Endothelial cell of umbilical vein (primary cell): ENCODE measurements at regions not wholly inside any gene's neighbourhood (a gene's known extent, or its start where the extent isn't known, plus 50 kb on each side); places are given as distances from the start of the nearest gene placed in this dataset.
"Not testable (repeated sequence)": the region's sequence is repeated elsewhere in the genome, so short reads cannot be mapped to it uniquely, and the experiment has no call there.

ENCODE experiments used
- BruUV-seq: library from RNA; stranded (reverse); fragments of 400-500 nt; replicated peaks from 2 replicates; lab custom pipeline; 2021; lab: Mats Ljungman, UMichigan
- CTCF ChIA-PET: fragments of 300-600, 350-600 bp; sonication (Branson Sonifier 250); formaldehyde crosslinking; loops from one replicate; lab custom pipeline; 2021; ENCODE audit warnings: antibody characterized with exemption, inconsistent platforms; lab: Charles Lee
- POLR2A ChIA-PET: fragments of 300-600, 350-600 bp; sonication (Branson Sonifier 250); formaldehyde crosslinking; loops from one replicate; lab custom pipeline; 2021; ENCODE audit warnings: antibody characterized with exemption, inconsistent platforms; lab: Charles Lee
- DNase-seq: peaks from one replicate; pipeline ENCODE4 v3.0.0-alpha.2; 2011; ENCODE audit warnings: low read depth, low spot score
- FAIRE-seq: peaks from 2 replicates; lab custom pipeline; 2011; peaks lifted over from hg19 to GRCh38; lab: Jason Lieb, UNC
- H2AFZ ChIP-seq: 2 replicates; pipeline ENCODE4 v1.6.0; 2012; ENCODE audit warnings: low read depth, low read length, control low read depth, inconsistent platforms
- H3K27ac ChIP-seq: 2 replicates; pipeline ENCODE4 v1.5.1; 2011; ENCODE audit warnings: low read depth, mild to moderate bottlenecking, control low read depth, low read length, moderate library complexity; ENCODE audit not compliant: insufficient read depth
- H3K27me3 ChIP-seq, 2 experiments: 2 replicates each; pipeline versions ENCODE4 v1.6.0 to v1.6.1; 2011; ENCODE audit warnings: low read length in 2 of 2, mixed read lengths in 1 of 2; ENCODE audit not compliant: control insufficient read depth in 2 of 2, insufficient read depth in 2 of 2
- H3K36me3 ChIP-seq, 2 experiments: 2 replicates in 1 of 2; 3 replicates in 1 of 2; pipeline ENCODE4 v1.5.1; 2011; ENCODE audit warnings: low read length in 2 of 2, mild to moderate bottlenecking in 1 of 2, moderate library complexity in 1 of 2; ENCODE audit not compliant: control insufficient read depth in 2 of 2, insufficient read depth in 2 of 2; ENCODE audit errors: extremely low read depth in 1 of 2
- H3K4me1 ChIP-seq: 3 replicates; pipeline ENCODE4 v1.5.1; 2011; ENCODE audit warnings: mild to moderate bottlenecking, low read length; ENCODE audit not compliant: control insufficient read depth, insufficient read depth; ENCODE audit errors: extremely low read depth
- H3K4me2 ChIP-seq: 2 replicates; pipeline ENCODE4 v1.6.1; 2011; ENCODE audit warnings: low read length, control low read depth, mixed read lengths; ENCODE audit not compliant: insufficient read depth
- H3K4me3 ChIP-seq, 3 experiments: fragments of 200-600 bp in 1 of 3; sonication (generic), shearing (Covaris generic) in 1 of 3; replicated peaks in 1 of 3; 2 replicates each; pipeline ENCODE4 v1.5.1; 2011 to 2016; ENCODE audit warnings: control low read depth in 3 of 3, low read length in 3 of 3, mild to moderate bottlenecking in 2 of 3, inconsistent platforms in 1 of 3, low read depth in 1 of 3, moderate library complexity in 1 of 3; ENCODE audit not compliant: insufficient read depth in 1 of 3
- H3K79me2 ChIP-seq: 2 replicates; pipeline ENCODE4 v1.6.0; 2012; ENCODE audit warnings: low read length, inconsistent platforms; ENCODE audit not compliant: control insufficient read depth, insufficient read depth
- H3K9ac ChIP-seq: replicated peaks from 2 replicates; pipeline ENCODE3; 2011; ENCODE audit warnings: low read length, control low read depth; ENCODE audit not compliant: insufficient read depth; ENCODE audit errors: extremely low read depth
- H3K9me1 ChIP-seq: replicated peaks from 3 replicates; pipeline ENCODE4 v1.6.0; 2011; ENCODE audit warnings: mild to moderate bottlenecking, low read length; ENCODE audit not compliant: control insufficient read depth, insufficient read depth; ENCODE audit errors: extremely low read depth
- H3K9me3 ChIP-seq: replicated peaks from 2 replicates; pipeline ENCODE4 v1.5.1; 2012; ENCODE audit warnings: low read length, inconsistent platforms; ENCODE audit not compliant: control insufficient read depth, insufficient read depth
- H4K20me1 ChIP-seq: replicated peaks from 2 replicates; pipeline ENCODE3; 2011; ENCODE audit warnings: mild to moderate bottlenecking, low read length; ENCODE audit not compliant: control insufficient read depth, insufficient read depth; ENCODE audit errors: extremely low read depth
- EZH2 ChIP-seq: IDR thresholded peaks from 2 replicates; pipeline ENCODE4 v1.6.1; 2012; ENCODE audit warnings: borderline replicate concordance, low read depth, mild to moderate bottlenecking, moderate library complexity, low read length, inconsistent platforms; ENCODE audit not compliant: severe bottlenecking
- FOS ChIP-seq: IDR thresholded peaks from 2 replicates; pipeline ENCODE4 v1.6.1; 2011; ENCODE audit warnings: mild to moderate bottlenecking, low read length, moderate library complexity, borderline replicate concordance; ENCODE audit not compliant: insufficient read depth
- GATA2 ChIP-seq: IDR thresholded peaks from 2 replicates; pipeline ENCODE4 v1.7.0; 2011; ENCODE audit warnings: low read depth, mild to moderate bottlenecking, moderate library complexity, mixed read lengths, low read length; ENCODE audit not compliant: insufficient read length, insufficient read depth
- JUN ChIP-seq: IDR thresholded peaks from 2 replicates; pipeline ENCODE4 v1.6.1; 2011; ENCODE audit warnings: borderline replicate concordance, low read depth; ENCODE audit not compliant: insufficient read length, insufficient read depth
- MYC ChIP-seq: IDR thresholded peaks from one replicate; pipeline ENCODE4 v1.6.1; 2011; ENCODE audit warnings: mild to moderate bottlenecking, low read depth, low read length
- POLR2A ChIP-seq: IDR thresholded peaks from 2 replicates; pipeline ENCODE4 v1.6.1; 2012; ENCODE audit warnings: low read depth, mild to moderate bottlenecking, control low read depth, low read length
- POLR2AphosphoS5 ChIP-seq: IDR thresholded peaks from 2 replicates; pipeline ENCODE4 v1.6.1; 2012; ENCODE audit warnings: low read depth, mild to moderate bottlenecking, control low read depth, low read length, moderate library complexity; ENCODE audit not compliant: insufficient read depth
- dilution Hi-C: fragments of 300-500 bp; cut with MboI; formaldehyde crosslinking; loops from one replicate; pipeline ENCODE4 v1.15.0; 2019; ENCODE audit warnings: low sequenced_read_pairs; ENCODE audit not compliant: extremely low pct_ligation_motif_present
- intact Hi-C: fragments of 100-400 bp; cut with micrococcal nuclease; formaldehyde crosslinking; loops from one replicate; pipeline ENCODE4 v1.10.0; 2022
- TF ChIP-seq, protein P1 (sequence below): IDR thresholded peaks from 2 replicates; pipeline ENCODE4 v1.6.1; 2011; ENCODE audit not compliant: insufficient read depth, insufficient read length
- TF ChIP-seq, protein P2 (sequence below), 2 donors: IDR thresholded peaks; 1 replicate in 1 of 2; 2 replicates in 1 of 2; pipeline ENCODE4 v1.5.1; 2011; ENCODE audit warnings: low read length in 2 of 2, mild to moderate bottlenecking in 2 of 2, moderate library complexity in 2 of 2, control low read depth in 1 of 2, inconsistent platforms in 1 of 2, low read depth in 1 of 2; ENCODE audit not compliant: insufficient read depth in 1 of 2; ENCODE audit errors: extremely low read depth in 1 of 2

DNA sequence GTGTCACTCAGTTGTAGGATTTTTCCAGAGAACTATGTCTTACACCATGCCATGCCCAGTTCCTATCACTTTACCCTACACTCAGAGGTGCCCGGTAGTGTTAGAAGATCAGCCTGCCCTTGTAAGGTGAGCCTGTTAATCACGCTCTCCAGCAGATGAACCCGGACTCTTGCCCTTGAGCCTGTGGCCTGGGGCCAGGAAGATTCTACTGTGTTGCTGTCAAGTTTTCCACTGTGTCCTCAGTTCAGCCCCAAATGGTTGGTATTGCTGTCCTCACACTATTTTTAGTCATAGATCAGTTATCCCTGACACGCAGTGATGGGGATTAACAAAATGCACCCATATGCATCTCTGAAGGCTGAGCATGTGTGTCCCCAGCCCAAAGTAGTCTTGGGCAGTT lies 105.0 kb upstream of the SPAG17 start:
- TF ChIP-seq EZH2, result no peak
- TF ChIP-seq, protein P1, sequence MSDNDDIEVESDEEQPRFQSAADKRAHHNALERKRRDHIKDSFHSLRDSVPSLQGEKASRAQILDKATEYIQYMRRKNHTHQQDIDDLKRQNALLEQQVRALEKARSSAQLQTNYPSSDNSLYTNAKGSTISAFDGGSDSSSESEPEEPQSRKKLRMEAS, result no peak
- TF ChIP-seq POLR2A, result no peak
- TF ChIP-seq, protein P2, sequence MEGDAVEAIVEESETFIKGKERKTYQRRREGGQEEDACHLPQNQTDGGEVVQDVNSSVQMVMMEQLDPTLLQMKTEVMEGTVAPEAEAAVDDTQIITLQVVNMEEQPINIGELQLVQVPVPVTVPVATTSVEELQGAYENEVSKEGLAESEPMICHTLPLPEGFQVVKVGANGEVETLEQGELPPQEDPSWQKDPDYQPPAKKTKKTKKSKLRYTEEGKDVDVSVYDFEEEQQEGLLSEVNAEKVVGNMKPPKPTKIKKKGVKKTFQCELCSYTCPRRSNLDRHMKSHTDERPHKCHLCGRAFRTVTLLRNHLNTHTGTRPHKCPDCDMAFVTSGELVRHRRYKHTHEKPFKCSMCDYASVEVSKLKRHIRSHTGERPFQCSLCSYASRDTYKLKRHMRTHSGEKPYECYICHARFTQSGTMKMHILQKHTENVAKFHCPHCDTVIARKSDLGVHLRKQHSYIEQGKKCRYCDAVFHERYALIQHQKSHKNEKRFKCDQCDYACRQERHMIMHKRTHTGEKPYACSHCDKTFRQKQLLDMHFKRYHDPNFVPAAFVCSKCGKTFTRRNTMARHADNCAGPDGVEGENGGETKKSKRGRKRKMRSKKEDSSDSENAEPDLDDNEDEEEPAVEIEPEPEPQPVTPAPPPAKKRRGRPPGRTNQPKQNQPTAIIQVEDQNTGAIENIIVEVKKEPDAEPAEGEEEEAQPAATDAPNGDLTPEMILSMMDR (IDR thresholded peaks at IDR 0.05; ENCODE audit: extremely low read depth in 1 of 2, insufficient read depth in 1 of 2, low read depth in 1 of 2, low read length in 2 of 2), result no peak
- TF ChIP-seq POLR2AphosphoS5, result no peak
- TF ChIP-seq MYC, result no peak
- TF ChIP-seq GATA2, result no peak
- no peak for TF ChIP-seq JUN
- no peak for TF ChIP-seq FOS
- POLR2A ChIA-PET, result no interaction called here
- H3K9me3 ChIP-seq, result no peaks in the 10 kb centered on the region
- dilution Hi-C loops (no loop called here), intact Hi-C loops (no loop called here)
- H3K4me3 ChIP-seq, result no peak overlapping the region
- no peak overlapping the region for H3K9ac ChIP-seq
- no peak overlapping the region for H3K4me2 ChIP-seq
- DNase-seq (no peak), FAIRE-seq (no peak)
- CTCF ChIA-PET, result no interaction called here
- H3K9me1 ChIP-seq, result no peaks in the 10 kb centered on the region
- no peaks in the 10 kb centered on the region for H3K79me2 ChIP-seq
- no peak overlapping the region for H3K27ac ChIP-seq
- H3K36me3 ChIP-seq, result no peaks in the 10 kb centered on the region
- BruUV-seq, result no TSS peak
- no peaks in the 10 kb centered on the region for H4K20me1 ChIP-seq
- no peaks in the 10 kb centered on the region for H3K27me3 ChIP-seq
- no peak overlapping the region for H2AFZ ChIP-seq
- no peaks in the 10 kb centered on the region for H3K4me1 ChIP-seq

DNA sequence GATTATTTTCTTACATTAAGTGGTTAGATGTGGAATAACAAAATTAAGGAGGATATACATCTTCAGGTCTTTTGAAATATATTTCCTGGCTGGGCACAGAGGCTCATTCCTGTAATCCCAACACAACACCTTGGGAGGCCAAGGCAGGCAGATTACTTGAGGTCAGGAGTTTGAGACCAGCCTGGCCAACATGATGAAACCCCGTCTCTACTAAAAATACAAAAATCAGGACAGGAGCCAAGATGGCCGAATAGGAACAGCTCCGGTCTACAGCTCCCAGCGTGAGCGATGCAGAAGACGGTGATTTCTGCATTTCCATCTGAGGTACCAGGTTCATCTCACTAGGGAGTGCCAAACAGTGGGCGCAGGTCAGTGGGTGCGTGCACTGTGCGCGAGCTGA lies 95.6 kb upstream of the SPAG17 start:
- DNase-seq, H3K4me3 ChIP-seq, FAIRE-seq, H3K27me3 ChIP-seq, H2AFZ ChIP-seq, H3K9me1 ChIP-seq, dilution Hi-C loops, H3K36me3 ChIP-seq, H3K27ac ChIP-seq, POLR2A ChIA-PET, H3K4me1 ChIP-seq, H3K79me2 ChIP-seq, H3K9me3 ChIP-seq, H3K9ac ChIP-seq, H4K20me1 ChIP-seq, H3K4me2 ChIP-seq, CTCF ChIA-PET, intact Hi-C loops, BruUV-seq: not testable (repeated sequence)
